HG03378 (cell line): ENCODE measurements at regions not wholly inside any gene's neighbourhood (a gene's known extent, or its start where the extent isn't known, plus 50 kb on each side); places are given as distances from the start of the nearest gene placed in this dataset.
"Not testable (repeated sequence)": the region's sequence is repeated elsewhere in the genome, so short reads cannot be mapped to it uniquely, and the experiment has no call there.

Source experiments
- ATAC-seq: cut with Tn5 transposase; IDR thresholded peaks from one replicate; pipeline ENCODE4 v1.9.1; 2021; ENCODE audit warnings: mild to moderate bottlenecking, moderate library complexity; ENCODE audit not compliant: unreplicated experiment

GRCh38 chr18:59057493-59057795 is 82.2 kb upstream of the SEC11C start:
- no peak for ATAC-seq

GRCh38 chr18:59057969-59058368 is 81.7 kb upstream of the SEC11C start:
- no peak for ATAC-seq

GRCh38 chr18:59059140-59059539 is 80.5 kb upstream of the SEC11C start:
- ATAC-seq = no peak

- ATAC-seq = no peak
Measured at GRCh38 chr18:59060551-59060950, 79.1 kb upstream of the SEC11C start.

- peak; percentile 37 for ATAC-seq
Measured at GRCh38 chr18:59061914-59062642, 77.6 kb upstream of the SEC11C start.

- peak; percentile 44 for ATAC-seq
Measured at GRCh38 chr18:59062643-59063006, 77.1 kb upstream of the SEC11C start.

- ATAC-seq = peak; percentile 42
Measured at GRCh38 chr18:59063300-59063906, 76.3 kb upstream of the SEC11C start.

GRCh38 chr18:59063912-59064311 is 75.8 kb upstream of the SEC11C start:
- ATAC-seq = no peak

GRCh38 chr18:59065684-59066083 is 74.0 kb upstream of the SEC11C start:
- ATAC-seq = no peak

GRCh38 chr18:59067873-59068272 is 71.8 kb upstream of the SEC11C start:
- ATAC-seq = no peak

- no peak for ATAC-seq
Measured at GRCh38 chr18:59068276-59069071, 71.2 kb upstream of the SEC11C start.

GRCh38 chr18:59070181-59070912 is 69.3 kb upstream of the SEC11C start:
- peak; percentile 65 for ATAC-seq

GRCh38 chr18:59072727-59073421 is 66.8 kb upstream of the SEC11C start:
- ATAC-seq = peak; percentile 61

- ATAC-seq = no peak
Measured at GRCh38 chr18:59075923-59076322, 63.8 kb upstream of the SEC11C start.

- no peak for ATAC-seq
Measured at GRCh38 chr18:59079264-59079663, 60.4 kb upstream of the SEC11C start.

- ATAC-seq = not testable (repeated sequence)
Measured at GRCh38 chr18:59079687-59080501, 59.8 kb upstream of the SEC11C start.

GRCh38 chr18:59083136-59083818 is 56.4 kb upstream of the SEC11C start:
- ATAC-seq = no peak

GRCh38 chr18:59085126-59085794 is 54.4 kb upstream of the SEC11C start:
- no peak for ATAC-seq

- no peak for ATAC-seq
Measured at GRCh38 chr18:59085797-59086196, 53.9 kb upstream of the SEC11C start.
